Activated naive CD8-positive, alpha-beta T cell treated with anti-CD3 and anti-CD28 coated beads, Interleukin-2, amount 50 U/mL, for 16 hours (primary cell): ENCODE measurements at regions not wholly inside any gene's neighbourhood (a gene's known extent, or its start where the extent isn't known, plus 50 kb on each side); places are given as distances from the start of the nearest gene placed in this dataset.
"Not testable (repeated sequence)": the region's sequence is repeated elsewhere in the genome, so short reads cannot be mapped to it uniquely, and the experiment has no call there.

Experiments
- DNase-seq: peaks from one replicate; pipeline ENCODE4 v3.0.0-alpha.2; 2020; ENCODE audit warnings: low read depth, low spot score

GRCh38 chr21:5065240-5066211 is 5455.9 kb upstream of the TPTE start:
- DNase-seq: peak; percentile 32

- not testable (repeated sequence) for DNase-seq
These were observed 5454.6 kb upstream of the TPTE start for GRCh38 chr21:5066682-5067251.

GRCh38 chr21:5067326-5068048 is 5453.9 kb upstream of the TPTE start:
- DNase-seq: not testable (repeated sequence)

- DNase-seq: not testable (repeated sequence)
These were observed 5452.7 kb upstream of the TPTE start for GRCh38 chr21:5068649-5069048.

- DNase-seq: not testable (repeated sequence)
These were observed 5450.2 kb upstream of the TPTE start for GRCh38 chr21:5071180-5071579.

- not testable (repeated sequence) for DNase-seq
These were observed 5444.5 kb upstream of the TPTE start for GRCh38 chr21:5076854-5077253.

DNA sequence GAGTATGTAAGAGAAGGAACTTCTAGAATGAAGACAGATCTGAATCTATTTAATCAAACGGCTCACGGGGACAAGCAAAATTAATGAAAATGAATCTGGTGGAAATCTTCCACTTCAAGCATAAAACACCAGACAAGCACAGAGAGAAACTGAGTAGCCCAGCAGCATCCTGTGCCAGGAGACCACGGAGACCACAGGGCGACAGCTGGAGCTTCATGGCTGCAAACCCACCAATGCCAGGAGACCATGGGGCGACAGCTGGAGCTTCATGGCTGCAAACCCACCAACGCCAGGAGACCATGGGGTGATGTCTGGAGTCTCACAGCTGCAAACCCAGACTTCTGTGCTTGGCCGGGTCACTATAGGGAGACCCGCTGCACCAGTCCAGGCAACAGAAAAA is 5442.0 kb upstream of the TPTE start:
- not testable (repeated sequence) for DNase-seq

DNA sequence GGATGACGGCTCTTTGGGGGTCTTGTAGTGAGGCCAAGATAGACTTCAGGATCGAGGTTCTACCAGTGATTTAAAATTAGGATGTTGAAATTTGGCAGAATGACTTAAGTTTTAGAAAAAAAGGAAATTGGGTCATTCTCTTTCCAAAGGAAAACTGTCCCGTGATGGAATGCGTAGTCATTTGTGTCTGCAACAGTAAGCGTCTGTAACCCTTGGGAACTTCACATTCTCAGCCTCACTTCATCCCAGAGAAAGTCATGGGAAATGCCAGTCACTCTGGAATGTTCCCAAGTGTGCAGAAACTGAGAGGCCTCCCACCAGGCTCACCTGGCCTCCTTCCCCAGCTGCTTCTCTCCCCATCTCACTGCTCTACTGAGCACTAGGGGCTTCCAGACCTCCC is 5441.4 kb upstream of the TPTE start:
- DNase-seq: not testable (repeated sequence)

DNA sequence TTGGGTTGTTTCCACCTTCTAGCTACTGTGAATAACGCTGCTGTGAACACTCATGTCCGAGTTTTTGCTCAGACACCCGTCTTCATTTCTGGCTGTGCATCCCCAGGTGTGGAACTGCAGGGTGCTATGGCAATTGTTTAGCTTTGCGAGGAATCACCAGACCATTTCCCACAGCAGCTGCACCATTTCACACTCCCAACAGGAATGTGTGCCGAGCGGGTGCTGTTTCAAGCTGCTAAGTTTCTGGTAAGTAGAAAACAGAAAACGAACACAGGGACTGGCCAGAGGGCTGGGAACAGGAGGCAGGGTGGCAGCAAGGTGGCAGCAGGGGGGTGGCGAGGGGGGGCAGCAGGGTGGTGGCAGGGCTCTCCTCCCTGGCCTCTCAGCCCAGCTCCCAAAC is 5437.1 kb upstream of the TPTE start:
- DNase-seq: not testable (repeated sequence)

GRCh38 chr21:5085456-5085855 is 5435.9 kb upstream of the TPTE start:
- DNase-seq: not testable (repeated sequence)

DNA sequence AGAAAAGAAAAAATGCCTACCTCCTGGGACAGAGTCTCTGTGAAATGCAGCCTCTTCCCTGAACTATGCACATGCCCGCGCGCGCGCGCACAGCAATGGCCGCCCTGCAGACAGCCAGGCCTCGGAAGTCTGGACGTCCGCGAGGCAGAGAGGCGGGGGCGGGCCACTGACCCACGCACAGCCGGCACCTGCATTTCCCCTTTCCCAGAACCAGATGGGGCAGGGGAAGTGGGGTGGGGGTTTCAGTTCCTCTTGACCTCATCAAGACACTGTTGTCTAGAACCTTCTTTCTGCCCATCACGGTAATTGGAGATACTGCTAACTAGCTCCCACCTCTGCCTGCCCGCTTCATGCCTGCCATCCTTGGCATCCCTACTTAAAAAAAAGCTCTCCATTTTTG is 5435.0 kb upstream of the TPTE start:
- not testable (repeated sequence) for DNase-seq

GRCh38 chr21:5088820-5089219 is 5432.6 kb upstream of the TPTE start:
- DNase-seq: not testable (repeated sequence)

DNA sequence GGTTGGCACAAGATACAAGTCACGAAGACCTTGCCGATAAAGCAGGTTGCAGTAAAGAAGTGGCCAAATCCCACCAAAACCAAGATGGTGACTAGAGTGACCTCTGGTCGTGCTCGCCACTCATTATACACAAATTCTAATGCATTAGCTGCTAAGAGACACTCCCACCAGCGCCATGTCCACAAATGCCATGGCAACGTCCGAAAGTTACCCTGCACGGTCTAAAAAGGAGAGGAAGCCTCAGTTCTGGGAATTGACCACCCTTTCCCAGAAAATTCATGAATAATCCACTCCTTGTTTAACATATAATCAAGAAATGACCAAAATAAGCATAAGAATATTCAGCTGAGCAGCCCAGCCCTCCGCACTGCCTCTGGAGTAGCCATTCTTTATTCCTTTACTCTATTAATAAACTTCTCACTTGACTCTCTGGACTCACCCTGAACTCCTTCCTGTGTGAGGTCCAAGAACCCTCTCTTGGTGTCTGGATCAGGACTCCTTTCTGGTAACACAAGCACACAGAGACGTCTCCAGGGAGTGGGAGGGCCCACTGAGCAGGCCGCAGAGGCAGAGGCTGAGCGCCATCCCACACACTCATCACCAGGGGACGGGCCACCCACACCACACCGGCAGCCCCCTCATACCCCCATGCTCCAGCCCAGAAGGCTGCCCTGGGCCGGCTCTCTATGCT is 5431.8 kb upstream of the TPTE start:
- DNase-seq: not testable (repeated sequence)

DNA sequence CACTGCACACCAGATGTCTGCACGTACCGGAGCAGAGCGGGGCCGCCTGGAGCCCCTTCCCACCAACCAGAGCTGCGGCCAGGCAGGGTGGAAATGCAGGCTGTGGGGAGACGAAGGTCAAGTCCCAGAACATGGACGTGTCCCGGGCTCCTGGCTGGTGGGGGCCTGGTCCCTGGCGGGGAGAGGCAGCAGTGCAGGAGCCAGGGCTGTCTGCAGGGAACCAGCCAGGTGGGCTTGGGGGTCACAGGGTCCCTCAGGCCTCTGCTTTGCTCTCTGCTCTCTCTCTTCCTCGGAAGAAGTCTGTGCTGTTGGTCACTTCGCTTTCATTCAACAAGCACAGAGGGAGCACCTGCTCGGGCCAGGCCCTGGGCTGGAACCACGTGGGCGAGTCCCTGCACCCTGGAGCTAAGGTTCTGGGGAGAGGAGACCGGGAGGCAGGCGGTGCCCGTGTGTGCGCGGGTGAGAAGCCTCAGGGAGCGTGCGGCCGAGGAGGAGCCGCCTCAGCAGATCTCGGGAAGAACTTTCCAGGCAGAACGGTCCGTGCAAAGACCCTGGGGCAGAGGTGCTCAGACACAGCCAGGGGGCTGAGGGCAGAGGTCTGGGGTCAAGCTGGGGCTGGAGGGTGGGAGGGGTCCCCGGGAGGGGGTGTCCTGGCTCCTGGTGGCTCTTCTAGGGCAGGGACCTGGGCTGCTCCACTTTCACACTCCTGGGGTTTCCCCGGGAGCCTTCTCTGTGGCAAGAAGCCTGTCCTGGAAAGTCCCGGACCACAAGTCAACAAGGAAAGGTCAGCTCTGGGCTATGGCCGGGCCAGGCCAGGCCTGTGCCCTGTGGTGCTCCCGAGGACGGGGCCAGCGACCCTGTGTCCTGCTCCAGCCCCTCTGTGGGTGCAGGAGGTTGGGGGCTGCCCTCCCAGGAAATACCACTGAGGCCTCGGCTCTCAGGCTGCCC is 5431.0 kb upstream of the TPTE start:
- not testable (repeated sequence) for DNase-seq

GRCh38 chr21:5091274-5091673 is 5430.1 kb upstream of the TPTE start:
- not testable (repeated sequence) for DNase-seq

DNA sequence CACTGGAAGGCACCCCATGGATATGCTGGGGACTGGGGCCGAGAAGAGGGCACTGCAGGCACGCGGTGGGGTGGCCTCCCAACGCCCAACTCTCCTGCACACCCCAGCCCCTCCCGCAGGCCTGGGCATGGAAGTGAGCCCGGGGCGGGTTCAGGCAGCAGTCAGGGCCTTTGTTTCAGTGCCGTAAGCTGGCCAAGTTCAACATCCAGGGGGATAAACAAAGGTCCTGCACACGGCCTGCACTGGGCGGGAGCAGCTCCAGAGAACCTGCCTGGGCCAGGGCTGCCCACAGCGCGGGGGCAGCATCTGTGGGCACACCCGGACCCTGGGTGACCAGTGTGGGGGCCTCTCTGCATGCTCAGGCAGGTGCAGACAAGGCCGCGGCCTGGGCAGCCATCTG is 5425.8 kb upstream of the TPTE start:
- not testable (repeated sequence) for DNase-seq

GRCh38 chr21:5098010-5098743 is 5423.2 kb upstream of the TPTE start:
- DNase-seq: not testable (repeated sequence)

- DNase-seq: not testable (repeated sequence)
These were observed 5420.7 kb upstream of the TPTE start for GRCh38 chr21:5100604-5101174.

GRCh38 chr21:5101749-5102148 is 5419.6 kb upstream of the TPTE start:
- DNase-seq: peak; percentile 46
